RWPE2 (cell line): ENCODE measurements at regions not wholly inside any gene's neighbourhood (a gene's known extent, or its start where the extent isn't known, plus 50 kb on each side); places are given as distances from the start of the nearest gene placed in this dataset.
A peak's percentile ranks its signal among the peaks of the same experiment; 100 is the strongest.

Experiments used
- ATAC-seq: fragments of 200-7000 bp; cut with Tn5 transposase; 3 replicates; pipeline ENCODE4 v1.9.1; 2021; ENCODE audit warnings: low read depth
- DNase-seq: peaks from one replicate; pipeline ENCODE4 v3.0.0-alpha.2; 2020; ENCODE audit warnings: low spot score
- H3K27ac ChIP-seq: fragments of 450-650 bp; 2 replicates; pipeline ENCODE4 v1.5.1; 2017; ENCODE audit warnings: mild to moderate bottlenecking; ENCODE audit not compliant: poor library complexity, severe bottlenecking
- H3K27me3 ChIP-seq: fragments of 250-450 bp; sonication (Bioruptor Pico); 2 replicates; pipeline ENCODE4 v1.5.1; 2021; ENCODE audit warnings: mild to moderate bottlenecking, moderate library complexity; ENCODE audit not compliant: insufficient read depth, poor library complexity, severe bottlenecking
- H3K36me3 ChIP-seq: fragments of 250-450 bp; sonication (Bioruptor Pico); 2 replicates; pipeline ENCODE4 v1.5.1; 2020; ENCODE audit warnings: low read depth, mild to moderate bottlenecking, moderate library complexity
- H3K4me1 ChIP-seq: fragments of 250-450 bp; sonication (Bioruptor Pico); 2 replicates; pipeline ENCODE4 v1.5.1; 2021; ENCODE audit warnings: mild to moderate bottlenecking, moderate library complexity; ENCODE audit not compliant: insufficient read depth, poor library complexity, severe bottlenecking
- H3K4me3 ChIP-seq: fragments of 250-450 bp; sonication (Bioruptor Pico); 2 replicates; pipeline ENCODE4 v1.5.1; 2021; ENCODE audit warnings: mild to moderate bottlenecking, moderate library complexity; ENCODE audit not compliant: severe bottlenecking
- H3K9me3 ChIP-seq: fragments of 250-450 bp; sonication (Bioruptor Pico); 2 replicates; pipeline ENCODE4 v1.5.1; 2021; ENCODE audit warnings: mild to moderate bottlenecking, moderate library complexity; ENCODE audit not compliant: severe bottlenecking
- TF ChIP-seq, protein P1 (sequence below): fragments of 450-650 bp; IDR thresholded peaks from one replicate; pipeline ENCODE4 v1.5.1; 2017; ENCODE audit warnings: mild to moderate bottlenecking, moderate library complexity; ENCODE audit not compliant: poor library complexity, severe bottlenecking

DNA sequence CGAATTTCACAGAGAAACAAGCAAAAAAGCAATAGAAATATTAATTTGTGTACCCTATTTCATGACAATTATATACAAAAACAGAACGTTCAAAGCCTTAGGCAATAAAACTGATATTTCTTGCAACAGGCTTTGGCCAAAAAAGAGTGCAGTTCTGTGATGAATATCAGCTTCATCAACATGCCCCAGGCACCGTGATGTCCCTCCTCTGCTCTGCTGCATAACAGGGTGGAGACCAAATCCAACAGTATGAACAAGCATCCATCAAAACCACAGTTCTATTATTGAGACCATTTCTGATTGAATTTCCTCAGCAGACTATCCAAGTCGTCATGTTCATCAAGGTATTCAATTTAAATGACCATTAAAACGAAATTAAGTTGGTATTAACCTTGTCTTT is 722.6 kb upstream of the NRSN1 start:
- no peaks in the 10 kb centered on the region for H3K4me1 ChIP-seq
- no peak for DNase-seq
- ATAC-seq = peak; percentile 42; the same call in 1 of the 3 replicates
- no peaks in the 10 kb centered on the region for H3K27me3 ChIP-seq
- no peak overlapping the region for H3K4me3 ChIP-seq
- TF ChIP-seq, protein P1, sequence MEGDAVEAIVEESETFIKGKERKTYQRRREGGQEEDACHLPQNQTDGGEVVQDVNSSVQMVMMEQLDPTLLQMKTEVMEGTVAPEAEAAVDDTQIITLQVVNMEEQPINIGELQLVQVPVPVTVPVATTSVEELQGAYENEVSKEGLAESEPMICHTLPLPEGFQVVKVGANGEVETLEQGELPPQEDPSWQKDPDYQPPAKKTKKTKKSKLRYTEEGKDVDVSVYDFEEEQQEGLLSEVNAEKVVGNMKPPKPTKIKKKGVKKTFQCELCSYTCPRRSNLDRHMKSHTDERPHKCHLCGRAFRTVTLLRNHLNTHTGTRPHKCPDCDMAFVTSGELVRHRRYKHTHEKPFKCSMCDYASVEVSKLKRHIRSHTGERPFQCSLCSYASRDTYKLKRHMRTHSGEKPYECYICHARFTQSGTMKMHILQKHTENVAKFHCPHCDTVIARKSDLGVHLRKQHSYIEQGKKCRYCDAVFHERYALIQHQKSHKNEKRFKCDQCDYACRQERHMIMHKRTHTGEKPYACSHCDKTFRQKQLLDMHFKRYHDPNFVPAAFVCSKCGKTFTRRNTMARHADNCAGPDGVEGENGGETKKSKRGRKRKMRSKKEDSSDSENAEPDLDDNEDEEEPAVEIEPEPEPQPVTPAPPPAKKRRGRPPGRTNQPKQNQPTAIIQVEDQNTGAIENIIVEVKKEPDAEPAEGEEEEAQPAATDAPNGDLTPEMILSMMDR = no peak
- no peaks in the 10 kb centered on the region for H3K9me3 ChIP-seq
- H3K27ac ChIP-seq = no peak overlapping the region
- H3K36me3 ChIP-seq = no peaks in the 10 kb centered on the region

DNA sequence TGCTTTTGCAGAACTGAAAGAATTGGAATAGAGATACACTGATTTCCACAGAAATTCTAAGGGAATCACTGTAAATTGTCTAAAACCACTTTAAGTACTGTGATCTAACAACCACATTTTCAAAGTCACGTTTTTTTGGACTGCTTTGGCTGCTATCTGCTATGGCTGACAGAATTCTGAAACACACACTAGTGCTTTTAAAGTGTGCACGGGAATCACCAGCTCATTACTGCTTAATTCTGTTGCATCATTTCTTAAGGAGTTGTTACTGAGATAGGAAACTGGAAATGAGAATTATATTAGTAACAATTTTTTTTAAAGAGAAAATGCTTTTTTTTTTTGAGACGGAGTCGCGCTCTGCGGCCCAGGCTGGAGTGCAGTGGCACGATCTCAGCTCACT is 716.5 kb upstream of the NRSN1 start:
- H3K36me3 ChIP-seq = no peaks in the 10 kb centered on the region
- ATAC-seq = no peak
- H3K27ac ChIP-seq = no peak overlapping the region
- no peak for DNase-seq
- peaks cover 3% of the 10 kb centered on the region for H3K4me1 ChIP-seq
- TF ChIP-seq, protein P1 = no peak
- H3K4me3 ChIP-seq = no peak overlapping the region
- H3K9me3 ChIP-seq = no peaks in the 10 kb centered on the region
- H3K27me3 ChIP-seq = no peaks in the 10 kb centered on the region

DNA sequence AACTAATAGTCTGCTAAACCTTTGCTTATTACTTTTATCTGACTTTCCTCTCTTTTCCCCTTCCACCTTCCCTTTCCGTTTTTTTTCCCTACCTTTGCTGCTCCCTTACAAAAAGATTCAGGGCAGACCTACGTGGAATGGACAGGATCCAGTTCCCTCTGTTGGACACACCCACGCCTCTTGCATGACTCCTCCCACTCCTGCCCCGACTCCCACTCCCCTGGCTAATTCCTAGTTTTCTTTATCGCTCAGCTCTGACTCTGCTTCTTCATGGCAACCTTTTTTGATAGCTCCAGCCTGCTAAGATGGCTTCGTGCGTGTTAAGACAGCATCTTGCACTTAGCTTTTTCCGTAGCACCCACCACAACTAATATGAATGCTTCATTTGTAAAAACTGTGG is 715.6 kb upstream of the NRSN1 start:
- no peak overlapping the region for H3K4me3 ChIP-seq
- TF ChIP-seq, protein P1 = no peak
- no peak for ATAC-seq
- no peaks in the 10 kb centered on the region for H3K9me3 ChIP-seq
- DNase-seq = no peak
- H3K36me3 ChIP-seq = no peaks in the 10 kb centered on the region
- H3K27me3 ChIP-seq = no peaks in the 10 kb centered on the region
- peaks cover 3% of the 10 kb centered on the region for H3K4me1 ChIP-seq
- no peak overlapping the region for H3K27ac ChIP-seq

DNA sequence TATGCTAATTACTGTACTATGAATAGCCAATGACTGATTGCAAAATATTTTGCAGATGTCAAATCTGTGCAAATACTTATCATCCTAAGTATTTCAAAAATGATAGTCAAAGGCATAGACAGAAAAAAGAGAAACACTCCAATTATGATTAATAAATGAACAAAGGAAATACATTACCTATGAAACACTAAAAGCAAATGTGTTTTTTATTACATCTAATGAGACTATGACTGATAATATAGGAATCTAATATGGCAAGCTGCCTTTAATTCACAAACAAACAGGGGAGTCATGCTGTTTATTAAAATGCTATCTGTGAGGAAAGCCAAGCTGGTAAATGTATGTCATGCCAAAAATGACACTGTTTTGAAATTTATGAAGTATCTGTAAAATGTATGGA is 713.2 kb upstream of the NRSN1 start:
- no peak overlapping the region for H3K4me3 ChIP-seq
- H3K4me1 ChIP-seq = peaks cover 3% of the 10 kb centered on the region
- H3K9me3 ChIP-seq = no peaks in the 10 kb centered on the region
- TF ChIP-seq, protein P1 = no peak
- no peak for ATAC-seq
- H3K27me3 ChIP-seq = no peaks in the 10 kb centered on the region
- DNase-seq = no peak
- H3K27ac ChIP-seq = no peak overlapping the region
- no peaks in the 10 kb centered on the region for H3K36me3 ChIP-seq

DNA sequence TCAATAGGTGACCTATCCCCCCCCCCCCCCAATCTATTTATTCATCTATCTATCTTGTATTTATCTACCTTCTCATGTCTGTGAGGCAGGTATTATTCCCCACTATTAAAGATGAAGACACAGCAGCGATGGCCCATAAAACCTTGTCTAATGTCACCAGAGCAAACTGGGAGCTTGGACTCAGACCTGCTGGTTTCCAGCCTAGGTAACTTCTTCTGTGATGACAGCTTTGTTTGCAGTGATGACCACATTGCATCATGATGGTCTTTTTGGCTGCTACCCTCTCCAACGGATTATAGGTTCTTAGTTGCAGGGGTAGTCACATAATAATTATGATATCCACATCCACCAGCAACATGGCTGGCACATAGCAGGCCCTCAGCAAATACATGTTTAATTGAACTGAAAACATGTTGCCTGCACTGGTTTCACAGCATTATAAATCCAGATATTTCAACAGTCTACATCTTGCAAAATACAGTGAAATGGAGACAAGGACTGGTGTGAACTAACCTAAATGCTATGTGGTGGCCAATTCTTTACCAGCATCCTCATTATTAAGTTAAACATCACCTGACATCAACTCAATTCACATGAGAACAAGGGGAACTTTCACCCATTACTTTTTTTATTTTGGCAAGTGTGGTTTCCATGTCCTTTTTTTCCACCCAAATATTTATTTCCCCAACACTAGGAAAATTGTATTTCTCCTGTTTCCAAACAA is 712.5 kb upstream of the NRSN1 start:
- no peaks in the 10 kb centered on the region for H3K27me3 ChIP-seq
- H3K4me3 ChIP-seq = no peak overlapping the region
- TF ChIP-seq, protein P1 = no peak
- H3K36me3 ChIP-seq = no peaks in the 10 kb centered on the region
- H3K4me1 ChIP-seq = peaks cover 3% of the 10 kb centered on the region
- DNase-seq (no peak), ATAC-seq (no peak)
- no peaks in the 10 kb centered on the region for H3K9me3 ChIP-seq
- H3K27ac ChIP-seq = no peak overlapping the region
